ENCODE measurements at regions not wholly inside any gene's neighbourhood (a gene's known extent, or its start where the extent isn't known, plus 50 kb on each side); places are given as distances from the start of the nearest gene placed in this dataset.

- H2BK12ac ChIP-seq (ENCODE audit: low read length) = no peak overlapping the region
- no peak overlapping the region for H3K27ac ChIP-seq (replicated peaks; ENCODE audit: low read length)
- no CpG with 5 or more reads among the region's 3 CpGs for WGBS, 2 donors (ENCODE audit: extremely low coverage in 2 of 2, insufficient read length in 2 of 2, insufficient replicate concordance in 1 of 2)
- H2BK120ac ChIP-seq (ENCODE audit: low read depth, low read length) = no peak overlapping the region
- no peak overlapping the region for H4K91ac ChIP-seq (ENCODE audit: low read depth, low read length, poor library complexity)
- no peaks in the 10 kb centered on the region for H3K36me3 ChIP-seq (replicated peaks in 1 of 2; ENCODE audit: control insufficient read depth in 2 of 2, insufficient read depth in 2 of 2, low read length in 2 of 2)
- no peaks in the 10 kb centered on the region for H3K27me3 ChIP-seq (ENCODE audit: control insufficient read depth in 3 of 3, insufficient read depth in 3 of 3, low read depth in 1 of 3, low read length in 3 of 3)
- no peak overlapping the region for H3K4me2 ChIP-seq (ENCODE audit: insufficient read depth, low read length, poor library complexity, severe bottlenecking)
- H2AK5ac ChIP-seq (ENCODE audit: low read depth, low read length) = no peak overlapping the region
- no peak overlapping the region for H3K14ac ChIP-seq (ENCODE audit: low read length)
- no peak overlapping the region for H2BK15ac ChIP-seq (ENCODE audit: low read length)
- H2AFZ ChIP-seq (ENCODE audit: low read length) = no peak overlapping the region
- H3K4ac ChIP-seq (ENCODE audit: low read length) = no peak overlapping the region
- no peaks in the 10 kb centered on the region for H3K9me3 ChIP-seq (replicated peaks in 1 of 2; ENCODE audit: control insufficient read depth in 2 of 2, insufficient read depth in 1 of 2, low read depth in 1 of 2, low read length in 2 of 2)
- no peak overlapping the region for H2BK5ac ChIP-seq (ENCODE audit: low read length)
- H3K4me1 ChIP-seq (ENCODE audit: control insufficient read depth in 2 of 2, insufficient read depth in 1 of 2, low read depth in 1 of 2, low read length in 2 of 2) = peaks cover 0 to 3% of the 10 kb centered on the region in 2 donors
- H3K79me1 ChIP-seq (ENCODE audit: low read depth, low read length) = no peaks in the 10 kb centered on the region
- H3K23ac ChIP-seq (ENCODE audit: low read depth, low read length, poor library complexity) = no peak overlapping the region
- no peak overlapping the region for H3K18ac ChIP-seq (ENCODE audit: low read length)
- no peak overlapping the region for H4K8ac ChIP-seq (ENCODE audit: low read depth, low read length)
- no peak overlapping the region for H3K9ac ChIP-seq (ENCODE audit: low read depth, low read length, poor library complexity)
- no peak for DNase-seq (ENCODE audit: low spot score)
- H3K4me3 ChIP-seq (ENCODE audit: low read length in 2 of 2) = peak overlapping the region in 1 of 2 donors; percentile 24
Observed at GRCh38 chr11:11743216-11743615, 98.6 kb upstream of the USP47 start.

- Histone ChIP-seq H3K9me3 (replicated peaks in 1 of 2; ENCODE audit: control insufficient read depth in 2 of 2, insufficient read depth in 1 of 2, low read depth in 1 of 2, low read length in 2 of 2) (no peaks in the 10 kb centered on the region), H4K8ac (ENCODE audit: low read depth, low read length) (no peak overlapping the region), H2BK12ac (ENCODE audit: low read length) (no peak overlapping the region), H3K9ac (ENCODE audit: low read depth, low read length, poor library complexity) (no peak overlapping the region), H4K91ac (ENCODE audit: low read depth, low read length, poor library complexity) (no peak overlapping the region), H3K18ac (ENCODE audit: low read length) (no peak overlapping the region), H3K14ac (ENCODE audit: low read length) (no peak overlapping the region), H3K23ac (ENCODE audit: low read depth, low read length, poor library complexity) (no peak overlapping the region), H2AK5ac (ENCODE audit: low read depth, low read length) (no peak overlapping the region), H3K4me3 (ENCODE audit: low read length in 2 of 2) (no peak overlapping the region), H3K27ac (replicated peaks; ENCODE audit: low read length) (no peak overlapping the region), H3K79me1 (ENCODE audit: low read depth, low read length) (no peaks in the 10 kb centered on the region), H2AFZ (ENCODE audit: low read length) (no peak overlapping the region), H3K4me2 (ENCODE audit: insufficient read depth, low read length, poor library complexity, severe bottlenecking) (no peak overlapping the region), H3K4ac (ENCODE audit: low read length) (no peak overlapping the region), H3K36me3 (replicated peaks in 1 of 2; ENCODE audit: control insufficient read depth in 2 of 2, insufficient read depth in 2 of 2, low read length in 2 of 2) (no peaks in the 10 kb centered on the region), H2BK120ac (ENCODE audit: low read depth, low read length) (no peak overlapping the region), H2BK15ac (ENCODE audit: low read length) (no peak overlapping the region), H3K27me3 (ENCODE audit: control insufficient read depth in 3 of 3, insufficient read depth in 3 of 3, low read depth in 1 of 3, low read length in 3 of 3) (no peaks in the 10 kb centered on the region), H3K4me1 (ENCODE audit: control insufficient read depth in 2 of 2, insufficient read depth in 1 of 2, low read depth in 1 of 2, low read length in 2 of 2) (peaks cover 0 to 3% of the 10 kb centered on the region in 2 donors), H2BK5ac (ENCODE audit: low read length) (no peak overlapping the region)
- WGBS, 2 donors (ENCODE audit: extremely low coverage in 2 of 2, insufficient read length in 2 of 2, insufficient replicate concordance in 1 of 2) = no CpG with 5 or more reads among the region's 5 CpGs
- no peak for DNase-seq (ENCODE audit: low spot score)
Observed at GRCh38 chr11:11742486-11742885, 99.3 kb upstream of the USP47 start.

- no peak overlapping the region for H3K14ac ChIP-seq (ENCODE audit: low read length)
- no peak overlapping the region for H2AK5ac ChIP-seq (ENCODE audit: low read depth, low read length)
- H3K4ac ChIP-seq (ENCODE audit: low read length) = no peak overlapping the region
- H3K4me1 ChIP-seq (ENCODE audit: control insufficient read depth in 2 of 2, insufficient read depth in 1 of 2, low read depth in 1 of 2, low read length in 2 of 2) = peaks cover 0 to 5% of the 10 kb centered on the region in 2 donors
- no peak overlapping the region for H3K23ac ChIP-seq (ENCODE audit: low read depth, low read length, poor library complexity)
- no peak overlapping the region for H3K27ac ChIP-seq (replicated peaks; ENCODE audit: low read length)
- no peaks in the 10 kb centered on the region for H3K79me1 ChIP-seq (ENCODE audit: low read depth, low read length)
- H4K91ac ChIP-seq (ENCODE audit: low read depth, low read length, poor library complexity) = no peak overlapping the region
- H3K4me2 ChIP-seq (ENCODE audit: insufficient read depth, low read length, poor library complexity, severe bottlenecking) = no peak overlapping the region
- no peak overlapping the region for H4K8ac ChIP-seq (ENCODE audit: low read depth, low read length)
- no peak overlapping the region for H3K4me3 ChIP-seq (ENCODE audit: low read length in 2 of 2)
- H3K9me3 ChIP-seq (replicated peaks in 1 of 2; ENCODE audit: control insufficient read depth in 2 of 2, insufficient read depth in 1 of 2, low read depth in 1 of 2, low read length in 2 of 2) = no peaks in the 10 kb centered on the region
- H3K9ac ChIP-seq (ENCODE audit: low read depth, low read length, poor library complexity) = no peak overlapping the region
- no peak overlapping the region for H2BK15ac ChIP-seq (ENCODE audit: low read length)
- H2BK12ac ChIP-seq (ENCODE audit: low read length) = no peak overlapping the region
- no peak overlapping the region for H2BK5ac ChIP-seq (ENCODE audit: low read length)
- no peaks in the 10 kb centered on the region for H3K36me3 ChIP-seq (replicated peaks in 1 of 2; ENCODE audit: control insufficient read depth in 2 of 2, insufficient read depth in 2 of 2, low read length in 2 of 2)
- DNase-seq (ENCODE audit: low spot score) = no peak
- no peak overlapping the region for H3K18ac ChIP-seq (ENCODE audit: low read length)
- no peak overlapping the region for H2AFZ ChIP-seq (ENCODE audit: low read length)
- no CpG with 5 or more reads among the region's 1 CpG for WGBS, 2 donors (ENCODE audit: extremely low coverage in 2 of 2, insufficient read length in 2 of 2, insufficient replicate concordance in 1 of 2)
- H2BK120ac ChIP-seq (ENCODE audit: low read depth, low read length) = no peak overlapping the region
- no peaks in the 10 kb centered on the region for H3K27me3 ChIP-seq (ENCODE audit: control insufficient read depth in 3 of 3, insufficient read depth in 3 of 3, low read depth in 1 of 3, low read length in 3 of 3)
Observed at GRCh38 chr11:11740836-11741235, 100.9 kb upstream of the USP47 start.

- Histone ChIP-seq H2AK5ac (ENCODE audit: low read depth, low read length) (no peak overlapping the region), H2BK12ac (ENCODE audit: low read length) (no peak overlapping the region), H3K18ac (ENCODE audit: low read length) (no peak overlapping the region), H2BK120ac (ENCODE audit: low read depth, low read length) (no peak overlapping the region), H3K36me3 (replicated peaks in 1 of 2; ENCODE audit: control insufficient read depth in 2 of 2, insufficient read depth in 2 of 2, low read length in 2 of 2) (no peaks in the 10 kb centered on the region), H2BK5ac (ENCODE audit: low read length) (no peak overlapping the region), H3K4me3 (ENCODE audit: low read length in 2 of 2) (no peak overlapping the region), H3K4me1 (ENCODE audit: control insufficient read depth in 2 of 2, insufficient read depth in 1 of 2, low read depth in 1 of 2, low read length in 2 of 2) (peaks cover 0 to 9% of the 10 kb centered on the region in 2 donors), H3K4ac (ENCODE audit: low read length) (no peak overlapping the region), H3K4me2 (ENCODE audit: insufficient read depth, low read length, poor library complexity, severe bottlenecking) (no peak overlapping the region), H3K9me3 (replicated peaks in 1 of 2; ENCODE audit: control insufficient read depth in 2 of 2, insufficient read depth in 1 of 2, low read depth in 1 of 2, low read length in 2 of 2) (no peaks in the 10 kb centered on the region), H3K27me3 (ENCODE audit: control insufficient read depth in 3 of 3, insufficient read depth in 3 of 3, low read depth in 1 of 3, low read length in 3 of 3) (no peaks in the 10 kb centered on the region), H3K79me1 (ENCODE audit: low read depth, low read length) (no peaks in the 10 kb centered on the region), H4K8ac (ENCODE audit: low read depth, low read length) (no peak overlapping the region), H3K23ac (ENCODE audit: low read depth, low read length, poor library complexity) (no peak overlapping the region), H3K14ac (ENCODE audit: low read length) (no peak overlapping the region), H3K9ac (ENCODE audit: low read depth, low read length, poor library complexity) (no peak overlapping the region), H2AFZ (ENCODE audit: low read length) (no peak overlapping the region), H2BK15ac (ENCODE audit: low read length) (no peak overlapping the region), H4K91ac (ENCODE audit: low read depth, low read length, poor library complexity) (no peak overlapping the region), H3K27ac (replicated peaks; ENCODE audit: low read length) (no peak overlapping the region)
- no CpG with 5 or more reads among the region's 6 CpGs for WGBS, 2 donors (ENCODE audit: extremely low coverage in 2 of 2, insufficient read length in 2 of 2, insufficient replicate concordance in 1 of 2)
- DNase-seq (ENCODE audit: low spot score) = peak; percentile 24
Observed at GRCh38 chr11:11740073-11740702, 101.6 kb upstream of the USP47 start.
